Right lobe of liver (tissue), 4 donors: ENCODE measurements at regions not wholly inside any gene's neighbourhood (a gene's known extent, or its start where the extent isn't known, plus 50 kb on each side); places are given as distances from the start of the nearest gene placed in this dataset.

Source experiments
- POLR2A ChIP-seq: fragments of 450-650 bp; IDR thresholded peaks from one replicate; pipeline ENCODE4 v1.6.1; 2017; ENCODE audit warnings: antibody characterized with exemption, mild to moderate bottlenecking
- TF ChIP-seq, protein P1 (sequence below), 4 donors: fragments of 200-600 bp in 3 of 4; fragments of 450-650 bp in 1 of 4; IDR thresholded peaks; one replicate each; pipeline versions ENCODE4 v1.5.1 to v1.8.0; 2016 to 2022; ENCODE audit warnings: antibody characterized with exemption in 4 of 4, mild to moderate bottlenecking in 2 of 4
- donor health status: DM: no; HTN: no; CAD: no.
- donor health status: DM: no; HTN: no; CAD: no.
- donor health status: DM: no; HTN: yes; CAD: no.

- TF ChIP-seq, protein P1, sequence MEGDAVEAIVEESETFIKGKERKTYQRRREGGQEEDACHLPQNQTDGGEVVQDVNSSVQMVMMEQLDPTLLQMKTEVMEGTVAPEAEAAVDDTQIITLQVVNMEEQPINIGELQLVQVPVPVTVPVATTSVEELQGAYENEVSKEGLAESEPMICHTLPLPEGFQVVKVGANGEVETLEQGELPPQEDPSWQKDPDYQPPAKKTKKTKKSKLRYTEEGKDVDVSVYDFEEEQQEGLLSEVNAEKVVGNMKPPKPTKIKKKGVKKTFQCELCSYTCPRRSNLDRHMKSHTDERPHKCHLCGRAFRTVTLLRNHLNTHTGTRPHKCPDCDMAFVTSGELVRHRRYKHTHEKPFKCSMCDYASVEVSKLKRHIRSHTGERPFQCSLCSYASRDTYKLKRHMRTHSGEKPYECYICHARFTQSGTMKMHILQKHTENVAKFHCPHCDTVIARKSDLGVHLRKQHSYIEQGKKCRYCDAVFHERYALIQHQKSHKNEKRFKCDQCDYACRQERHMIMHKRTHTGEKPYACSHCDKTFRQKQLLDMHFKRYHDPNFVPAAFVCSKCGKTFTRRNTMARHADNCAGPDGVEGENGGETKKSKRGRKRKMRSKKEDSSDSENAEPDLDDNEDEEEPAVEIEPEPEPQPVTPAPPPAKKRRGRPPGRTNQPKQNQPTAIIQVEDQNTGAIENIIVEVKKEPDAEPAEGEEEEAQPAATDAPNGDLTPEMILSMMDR (IDR thresholded peaks at IDR 0.05) = no peak
- TF ChIP-seq POLR2A = no peak
Observed at GRCh38 chr1:224864006-224864405, 65.5 kb upstream of the DNAH14 start.
